ENCODE measurements at regions not wholly inside any gene's neighbourhood (a gene's known extent, or its start where the extent isn't known, plus 50 kb on each side); places are given as distances from the start of the nearest gene placed in this dataset.
A peak's percentile ranks its signal among the peaks of the same experiment; 100 is the strongest.

DNA sequence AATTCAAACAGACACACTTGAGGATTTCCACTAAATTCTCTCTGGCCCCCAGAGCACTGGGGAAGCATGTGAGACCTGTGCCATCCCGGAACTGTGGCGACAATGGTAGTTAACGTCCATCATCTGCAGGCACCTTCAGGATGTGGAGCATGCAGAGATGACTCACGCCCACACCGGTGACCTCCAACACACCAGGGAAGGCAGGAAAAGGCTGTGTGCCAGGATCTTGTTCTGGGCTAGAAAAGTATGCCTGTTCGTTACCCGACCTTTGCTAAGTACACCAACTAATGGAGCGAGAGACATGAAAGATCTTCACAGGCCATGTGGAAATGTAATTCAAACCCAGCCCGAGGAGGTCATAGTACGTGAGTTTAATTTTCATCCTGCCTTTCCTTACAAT is 208.8 kb downstream of the MELK start:
- Histone ChIP-seq H3K27ac (ENCODE audit: insufficient read depth, low read depth, low read length) (no peak overlapping the region), H3K9me3 (replicated peaks; ENCODE audit: control insufficient read depth, insufficient read depth, low read length) (no peaks in the 10 kb centered on the region), H4K20me1 (replicated peaks; ENCODE audit: control insufficient read depth, extremely low read depth, insufficient read depth, low read length) (no peaks in the 10 kb centered on the region), H2AFZ (ENCODE audit: low read depth, low read length) (no peak overlapping the region), H3K4me1 (ENCODE audit: control insufficient read depth, extremely low read depth, insufficient read depth, low read length) (no peaks in the 10 kb centered on the region), H3K27me3 (ENCODE audit: control insufficient read depth in 2 of 2, insufficient read depth in 2 of 2, low read length in 2 of 2) (peaks cover 13 to 21% of the 10 kb centered on the region in 2 experiments), H3K79me2 (ENCODE audit: control insufficient read depth, insufficient read depth, low read length) (no peaks in the 10 kb centered on the region), H3K9me1 (replicated peaks; ENCODE audit: control insufficient read depth, extremely low read depth, insufficient read depth, low read length) (no peaks in the 10 kb centered on the region), H3K4me2 (ENCODE audit: insufficient read depth, low read length) (no peak overlapping the region), H3K36me3 (ENCODE audit: control insufficient read depth in 2 of 2, extremely low read depth in 1 of 2, insufficient read depth in 2 of 2, low read length in 2 of 2) (no peaks in the 10 kb centered on the region), H3K4me3 (replicated peaks in 1 of 3; ENCODE audit: insufficient read depth in 1 of 3, low read depth in 1 of 3, low read length in 3 of 3) (no peak overlapping the region), H3K9ac (replicated peaks; ENCODE audit: extremely low read depth, insufficient read depth, low read length) (no peak overlapping the region)
- dilution Hi-C loops (cut with MboI; ENCODE audit: extremely low pct_ligation_motif_present, low sequenced_read_pairs) = no loop called here
- CTCF ChIA-PET = no interaction called here
- intact Hi-C loops (cut with micrococcal nuclease) = no loop called here
- TF ChIP-seq POLR2AphosphoS5 (IDR thresholded peaks at IDR 0.05; ENCODE audit: insufficient read depth, low read depth, low read length) = no peak
- TF ChIP-seq MYC (IDR thresholded peaks at IDR 0.05; ENCODE audit: low read depth, low read length) = no peak
- peak; percentile 69 for FAIRE-seq
- POLR2A ChIA-PET = no interaction called here
- DNase-seq (ENCODE audit: low read depth, low spot score) = peak; percentile 8
- BruUV-seq (replicated peaks) = no TSS peak

Measured in endothelial cell of umbilical vein (primary cell).